ENCODE measurements at regions not wholly inside any gene's neighbourhood (a gene's known extent, or its start where the extent isn't known, plus 50 kb on each side); places are given as distances from the start of the nearest gene placed in this dataset.

DNA sequence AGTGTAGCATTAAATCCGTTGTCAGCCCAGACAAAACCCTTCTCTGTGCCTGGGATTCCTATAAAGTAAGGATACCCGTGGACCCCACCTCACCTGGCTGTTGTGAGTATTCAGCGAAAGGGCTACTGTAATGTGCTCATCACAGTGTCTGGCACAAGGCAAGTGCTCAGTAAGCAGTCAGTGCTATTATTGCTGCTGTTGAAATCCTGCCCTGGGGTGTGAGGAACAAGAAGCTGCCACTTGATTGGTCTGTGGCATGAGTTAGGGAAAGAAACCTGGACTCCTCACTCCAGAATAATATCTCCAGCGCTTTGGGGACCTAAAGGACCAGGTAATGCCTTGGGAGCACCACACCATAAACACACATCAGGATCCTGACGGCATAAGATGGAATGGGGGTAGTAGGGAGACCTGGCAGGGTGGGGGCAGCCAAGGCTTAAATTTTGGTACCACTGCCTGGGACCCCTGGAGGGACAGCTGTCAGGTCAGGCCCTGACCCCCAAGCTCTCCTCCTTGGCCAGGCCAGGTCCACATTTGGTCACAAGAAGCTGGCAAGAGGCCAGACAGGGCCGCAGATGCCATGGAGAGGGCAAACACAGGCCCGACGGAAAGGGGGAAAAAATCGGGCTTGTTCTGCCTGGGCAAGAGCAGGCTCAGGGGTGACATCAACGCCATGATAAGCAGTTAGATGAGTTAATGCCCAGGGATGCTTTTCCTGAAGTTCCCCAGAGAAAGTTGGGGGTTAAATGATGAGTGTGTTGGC is 66.5 kb downstream of the MRPL14 start:
- ChIA-PET POLR2A (interaction anchor here (0.6 to 5.5 kb wide), 3 partner anchors 14 to 291 kb away, joined by 3 to 60 read pairs (median 4); no protein-coding TSS in a partner anchor), CTCF (interaction anchor here (0.9 to 5.0 kb wide), 5 partner anchors 9 to 393 kb away, joined by 3 to 65 read pairs (median 4); no protein-coding TSS in a partner anchor)
- WGBS (ENCODE audit: low lambda C conversion rate): 92% methylated on average over 8 of the region's 10 CpGs

DNA sequence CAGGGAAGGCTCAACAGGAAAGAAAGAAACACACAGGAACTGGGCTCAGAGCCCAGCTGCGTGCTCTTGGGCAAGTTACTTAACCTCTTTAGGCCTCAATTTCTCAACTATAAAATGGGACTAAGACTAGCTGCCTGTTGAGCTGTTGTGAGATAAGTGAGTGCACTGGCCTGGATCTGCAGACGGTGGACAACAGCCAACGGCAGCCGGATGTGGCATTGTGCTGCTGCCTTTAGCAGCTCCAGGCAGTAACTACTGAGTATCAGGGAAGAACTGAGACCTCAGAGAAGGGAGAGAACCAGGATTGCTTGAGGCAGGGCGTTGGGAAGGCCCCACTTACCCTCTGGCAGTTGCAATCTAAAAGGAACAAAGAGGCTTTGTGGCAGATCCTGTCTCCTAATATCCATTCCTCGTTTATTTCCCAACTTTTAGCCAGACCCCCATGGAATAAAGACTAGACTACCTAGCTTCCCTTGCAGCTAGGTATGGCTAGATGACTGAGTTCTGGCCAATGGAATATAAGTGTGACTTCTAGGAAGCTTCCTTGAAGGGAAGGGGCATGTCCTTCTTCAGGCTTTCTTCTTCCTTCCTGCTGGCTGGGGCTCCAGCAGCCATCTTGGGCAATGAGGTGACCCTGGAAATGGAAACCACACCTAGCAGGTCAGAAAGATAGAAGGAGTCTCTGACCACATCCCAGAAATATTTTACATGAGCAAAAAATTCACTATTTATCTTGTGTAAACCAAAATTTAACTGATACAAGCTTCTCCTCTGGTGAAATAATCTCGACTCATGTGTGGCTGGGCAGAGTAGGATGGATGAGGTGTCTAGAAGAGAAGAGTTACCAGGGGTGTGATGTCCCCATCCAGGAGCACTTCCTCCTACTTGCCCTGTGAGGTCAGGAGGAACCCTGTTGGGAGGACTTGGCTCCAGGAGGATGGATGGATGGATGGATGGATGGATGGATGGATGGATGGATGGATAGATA is 67.6 kb downstream of the MRPL14 start:
- no peaks in the 10 kb centered on the region for H3K36me3 ChIP-seq (replicated peaks in 1 of 2; ENCODE audit: control insufficient read depth in 1 of 2, insufficient read depth in 2 of 2, low read length in 1 of 2)
- no peak for DNase-seq
- peaks cover 18% of the 10 kb centered on the region for H3F3A ChIP-seq (replicated peaks; ENCODE audit: insufficient read depth)
- H3K4me2 ChIP-seq: peak overlapping the region; percentile 60; the same call in 1 of the 2 replicates
- H4K20me1 ChIP-seq (ENCODE audit: insufficient read depth): no peaks in the 10 kb centered on the region
- H2AFZ ChIP-seq (ENCODE audit: low read depth): no peak overlapping the region
- POLR2A ChIA-PET: interaction anchor here (0.8 to 5.5 kb wide), 3 partner anchors 15 to 118 kb away, joined by 3 to 60 read pairs (median 5); no protein-coding TSS in a partner anchor
- H3K9me2 ChIP-seq: no peaks in the 10 kb centered on the region
- H3K27me3 ChIP-seq (ENCODE audit: insufficient read depth): no peaks in the 10 kb centered on the region
- peak overlapping the region; percentile 52; the same call in 1 of the 2 replicates for H3K9ac ChIP-seq
- no peaks in the 10 kb centered on the region for H3K79me2 ChIP-seq (ENCODE audit: insufficient read depth)
- CTCF ChIA-PET: interaction anchor here (0.7 to 12.2 kb wide), 9 partner anchors 9 to 392 kb away, joined by 3 to 203 read pairs (median 3); partner anchors contain the start of gene VEGFA
- H3K27ac ChIP-seq (ENCODE audit: low read depth in 2 of 2, low read length in 1 of 2): peak overlapping the region; percentile 92 to 100
- no peaks in the 10 kb centered on the region for H3K9me3 ChIP-seq
- no peak overlapping the region for H3K4me3 ChIP-seq (ENCODE audit: low read depth in 2 of 2, low read length in 1 of 2)
- TF ChIP-seq NRF1 (IDR thresholded peaks at IDR 0.05; ENCODE audit: low read depth, low read length) (no peak), GATA2 (CRISPR knock-in tag; IDR thresholded peaks at IDR 0.05) (no peak), NFIC (IDR thresholded peaks at IDR 0.05; ENCODE audit: borderline replicate concordance) (no peak), MEF2A (IDR thresholded peaks at IDR 0.05; ENCODE audit: borderline replicate concordance, low read depth) (no peak), FOSL2 (IDR thresholded peaks at IDR 0.05; ENCODE audit: borderline replicate concordance, low read depth) (no peak)
- TF ChIP-seq, protein P1, sequence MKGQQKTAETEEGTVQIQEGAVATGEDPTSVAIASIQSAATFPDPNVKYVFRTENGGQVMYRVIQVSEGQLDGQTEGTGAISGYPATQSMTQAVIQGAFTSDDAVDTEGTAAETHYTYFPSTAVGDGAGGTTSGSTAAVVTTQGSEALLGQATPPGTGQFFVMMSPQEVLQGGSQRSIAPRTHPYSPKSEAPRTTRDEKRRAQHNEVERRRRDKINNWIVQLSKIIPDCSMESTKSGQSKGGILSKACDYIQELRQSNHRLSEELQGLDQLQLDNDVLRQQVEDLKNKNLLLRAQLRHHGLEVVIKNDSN (IDR thresholded peaks at IDR 0.05; ENCODE audit: borderline replicate concordance, low read depth): no peak
- TF ChIP-seq, protein P2, sequence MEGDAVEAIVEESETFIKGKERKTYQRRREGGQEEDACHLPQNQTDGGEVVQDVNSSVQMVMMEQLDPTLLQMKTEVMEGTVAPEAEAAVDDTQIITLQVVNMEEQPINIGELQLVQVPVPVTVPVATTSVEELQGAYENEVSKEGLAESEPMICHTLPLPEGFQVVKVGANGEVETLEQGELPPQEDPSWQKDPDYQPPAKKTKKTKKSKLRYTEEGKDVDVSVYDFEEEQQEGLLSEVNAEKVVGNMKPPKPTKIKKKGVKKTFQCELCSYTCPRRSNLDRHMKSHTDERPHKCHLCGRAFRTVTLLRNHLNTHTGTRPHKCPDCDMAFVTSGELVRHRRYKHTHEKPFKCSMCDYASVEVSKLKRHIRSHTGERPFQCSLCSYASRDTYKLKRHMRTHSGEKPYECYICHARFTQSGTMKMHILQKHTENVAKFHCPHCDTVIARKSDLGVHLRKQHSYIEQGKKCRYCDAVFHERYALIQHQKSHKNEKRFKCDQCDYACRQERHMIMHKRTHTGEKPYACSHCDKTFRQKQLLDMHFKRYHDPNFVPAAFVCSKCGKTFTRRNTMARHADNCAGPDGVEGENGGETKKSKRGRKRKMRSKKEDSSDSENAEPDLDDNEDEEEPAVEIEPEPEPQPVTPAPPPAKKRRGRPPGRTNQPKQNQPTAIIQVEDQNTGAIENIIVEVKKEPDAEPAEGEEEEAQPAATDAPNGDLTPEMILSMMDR (IDR thresholded peaks at IDR 0.05): no peak
- H3K4me1 ChIP-seq (ENCODE audit: control insufficient read depth in 1 of 2, insufficient read depth in 2 of 2, low read depth in 1 of 2, low read length in 1 of 2): peaks cover 60 to 80% of the 10 kb centered on the region in 2 experiments
- WGBS (ENCODE audit: low lambda C conversion rate): 87% methylated on average over 7 of the region's 7 CpGs

More for the DNA sequence above, 66.5 kb downstream of the MRPL14 start:
- Histone ChIP-seq H3K4me1 (ENCODE audit: control insufficient read depth in 1 of 2, insufficient read depth in 2 of 2, low read depth in 1 of 2, low read length in 1 of 2) (peaks cover 53 to 79% of the 10 kb centered on the region in 2 experiments), H4K20me1 (ENCODE audit: insufficient read depth) (no peaks in the 10 kb centered on the region), H3F3A (replicated peaks; ENCODE audit: insufficient read depth) (peaks cover 22% of the 10 kb centered on the region), H3K27ac (ENCODE audit: low read depth in 2 of 2, low read length in 1 of 2) (peak overlapping the region; percentile 44 to 71; a peak in 3 of 4 replicates), H3K9me3 (no peaks in the 10 kb centered on the region), H3K4me2 (no peak overlapping the region), H3K27me3 (ENCODE audit: insufficient read depth) (no peaks in the 10 kb centered on the region), H3K4me3 (ENCODE audit: low read depth in 2 of 2, low read length in 1 of 2) (no peak overlapping the region), H3K79me2 (ENCODE audit: insufficient read depth) (no peaks in the 10 kb centered on the region), H3K9me2 (no peaks in the 10 kb centered on the region), H3K9ac (no peak overlapping the region), H3K36me3 (replicated peaks in 1 of 2; ENCODE audit: control insufficient read depth in 1 of 2, insufficient read depth in 2 of 2, low read length in 1 of 2) (no peaks in the 10 kb centered on the region), H2AFZ (ENCODE audit: low read depth) (no peak overlapping the region)
- DNase-seq: no peak
- no peak for TF ChIP-seq RAD21 (IDR thresholded peaks at IDR 0.05; ENCODE audit: low read length)
- no peak for TF ChIP-seq EP300 (IDR thresholded peaks at IDR 0.05; ENCODE audit: borderline replicate concordance in 1 of 2, low read depth in 1 of 2, low read length in 1 of 2)
- TF ChIP-seq TAF1 (IDR thresholded peaks at IDR 0.05; ENCODE audit: borderline replicate concordance, low read depth, low read length): no peak
- TF ChIP-seq NFIC (IDR thresholded peaks at IDR 0.05; ENCODE audit: borderline replicate concordance): no peak
- TF ChIP-seq GABPA (IDR thresholded peaks at IDR 0.05; ENCODE audit: low read depth): no peak
- no peak for TF ChIP-seq CHD2 (IDR thresholded peaks at IDR 0.05; ENCODE audit: low read length, partially characterized antibody)

Data from SK-N-SH (cell line).